ENCODE measurements at regions not wholly inside any gene's neighbourhood (a gene's known extent, or its start where the extent isn't known, plus 50 kb on each side); places are given as distances from the start of the nearest gene placed in this dataset.
"Not testable (repeated sequence)": the region's sequence is repeated elsewhere in the genome, so short reads cannot be mapped to it uniquely, and the experiment has no call there.

GRCh38 chr4:82077471-82077995, 296.3 kb downstream of the HNRNPD start:
- not testable (repeated sequence) for DNase-seq (ENCODE audit: low spot score)

- DNase-seq (ENCODE audit: low spot score), result no peak
These were observed 297.0 kb downstream of the HNRNPD start for GRCh38 chr4:82076809-82077208.

DNA sequence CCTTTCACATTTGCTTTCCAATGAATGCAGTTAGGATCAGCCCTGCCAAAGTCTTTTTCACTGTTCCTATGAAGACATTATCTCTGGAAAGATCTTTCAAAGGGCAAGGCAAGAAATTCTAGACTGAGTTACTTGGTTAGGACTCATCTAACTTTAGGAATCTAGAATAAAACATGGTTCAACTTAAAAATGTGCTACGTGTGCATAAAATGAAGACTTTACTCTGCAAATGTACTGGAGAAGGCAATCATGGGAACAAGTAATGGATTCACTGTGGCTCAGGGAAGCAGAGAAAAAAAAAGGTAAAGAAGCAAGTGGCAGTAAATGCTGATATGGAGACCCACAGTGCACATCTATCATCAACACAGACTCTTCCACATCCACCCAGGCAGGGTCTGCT, 297.4 kb downstream of the HNRNPD start:
- DNase-seq (ENCODE audit: low spot score), result no peak

DNA sequence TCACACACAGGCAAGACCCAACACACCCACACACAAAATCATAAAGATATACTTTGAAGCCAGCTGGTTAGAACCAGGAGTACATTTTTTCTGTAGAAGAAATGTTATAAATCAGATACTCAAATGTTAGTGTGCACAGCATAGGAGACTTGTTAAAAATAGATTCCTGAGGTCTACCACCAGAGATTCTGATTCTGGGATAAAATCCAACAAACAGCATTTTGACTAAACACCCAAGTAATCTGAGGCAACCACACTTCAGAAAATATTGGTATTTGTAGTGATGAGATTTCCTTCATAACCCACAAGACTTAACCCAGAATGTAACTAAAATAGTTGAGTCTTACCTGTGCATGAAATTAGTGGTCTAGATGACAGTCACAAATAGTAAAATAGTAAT, 301.8 kb downstream of the HNRNPD start:
- no peak for DNase-seq (ENCODE audit: low spot score)

DNA sequence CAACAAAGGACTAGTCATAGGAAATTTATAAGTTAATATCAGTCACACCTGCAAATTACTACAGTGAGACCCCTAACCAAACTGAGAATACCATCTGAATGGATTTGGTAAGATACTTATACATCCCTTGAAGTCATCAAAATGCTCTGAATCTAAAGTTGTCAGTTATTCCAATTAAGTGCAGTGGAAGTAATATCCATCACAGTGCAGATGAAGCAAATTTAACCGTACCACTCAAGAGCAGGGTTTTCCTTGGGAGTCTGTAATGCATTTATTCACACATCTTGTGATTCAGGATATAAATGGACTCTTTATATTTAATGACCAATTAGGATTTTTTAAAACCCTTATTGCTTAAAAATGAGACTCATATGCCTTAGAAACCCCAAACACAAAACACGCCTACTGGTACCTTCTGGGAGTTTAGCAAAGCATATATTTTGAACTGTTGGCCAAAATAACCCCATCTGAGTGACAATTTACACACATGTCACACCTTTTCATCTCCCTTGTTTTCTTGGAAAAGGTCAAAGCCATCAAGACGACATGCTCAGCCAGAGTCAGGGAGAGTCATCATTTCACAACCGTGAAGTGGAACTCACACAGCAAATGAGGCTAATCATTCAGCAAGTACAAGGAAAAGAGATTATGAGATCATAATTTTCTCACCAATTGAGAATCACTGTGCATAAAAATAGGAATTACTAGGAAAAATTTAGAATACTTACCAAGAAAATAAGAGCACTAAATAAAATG, 303.7 kb downstream of the HNRNPD start:
- DNase-seq (ENCODE audit: low spot score), result no peak

DNA sequence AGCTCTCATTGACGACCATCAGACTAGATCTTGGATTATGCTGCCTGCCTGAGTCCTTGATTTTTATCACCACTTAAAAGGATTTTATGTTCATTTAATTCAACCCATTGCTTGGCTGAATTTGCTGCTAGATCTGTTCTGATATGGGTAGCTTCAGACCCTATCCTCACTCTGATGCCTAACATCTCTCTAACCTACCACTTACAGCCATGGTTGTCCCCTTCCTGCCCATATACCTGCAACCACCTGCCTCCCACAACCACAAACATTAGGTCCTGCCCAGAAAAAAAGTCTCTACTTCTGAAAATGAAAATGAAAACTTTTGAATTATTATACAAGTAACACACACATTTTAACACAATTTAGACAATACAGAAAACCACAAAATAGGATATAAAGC, 310.8 kb downstream of the HNRNPD start:
- DNase-seq (ENCODE audit: low spot score), result no peak

- DNase-seq (ENCODE audit: low spot score), result no peak
These were observed 315.7 kb downstream of the HNRNPD start for GRCh38 chr4:82057990-82058544.

DNA sequence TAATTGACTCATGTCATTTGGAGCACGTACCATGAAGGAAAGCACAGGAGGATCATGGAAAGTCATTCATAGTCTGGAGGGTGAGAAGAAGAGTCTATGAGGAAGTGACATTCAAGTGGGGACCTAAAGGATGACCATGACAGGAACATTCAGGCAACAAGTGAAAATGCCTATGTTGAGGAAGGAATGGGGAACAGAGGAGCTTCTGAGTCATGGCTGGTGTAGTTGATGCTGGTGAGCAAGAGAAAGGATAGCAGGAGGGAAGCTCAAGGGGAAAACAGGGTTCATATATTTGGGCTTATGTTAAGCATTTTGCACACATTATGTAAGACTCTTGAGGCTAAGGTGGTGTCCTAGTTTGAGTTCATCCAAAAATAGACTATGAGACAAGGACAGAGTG, 318.6 kb downstream of the HNRNPD start:
- no peak for DNase-seq (ENCODE audit: low spot score)

DNA sequence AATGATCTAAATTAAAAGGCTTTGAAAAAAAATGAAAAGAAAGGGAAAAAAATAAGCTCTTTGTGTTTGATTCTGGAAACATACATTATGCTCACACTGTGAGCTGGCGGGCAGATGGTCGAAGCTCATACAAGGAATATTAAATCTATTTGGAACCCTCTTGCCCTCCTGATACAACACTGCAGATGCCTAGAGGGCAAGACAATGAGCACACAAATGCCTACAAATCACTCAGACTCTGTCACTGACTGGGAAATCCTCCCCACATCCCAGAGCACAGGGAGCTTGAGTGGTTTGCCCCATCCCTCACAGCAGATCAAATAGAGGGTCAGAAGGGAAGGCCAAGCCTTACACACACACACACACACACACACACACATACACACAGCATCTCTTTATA, 320.4 kb downstream of the HNRNPD start:
- no peak for DNase-seq (ENCODE audit: low spot score)

DNA sequence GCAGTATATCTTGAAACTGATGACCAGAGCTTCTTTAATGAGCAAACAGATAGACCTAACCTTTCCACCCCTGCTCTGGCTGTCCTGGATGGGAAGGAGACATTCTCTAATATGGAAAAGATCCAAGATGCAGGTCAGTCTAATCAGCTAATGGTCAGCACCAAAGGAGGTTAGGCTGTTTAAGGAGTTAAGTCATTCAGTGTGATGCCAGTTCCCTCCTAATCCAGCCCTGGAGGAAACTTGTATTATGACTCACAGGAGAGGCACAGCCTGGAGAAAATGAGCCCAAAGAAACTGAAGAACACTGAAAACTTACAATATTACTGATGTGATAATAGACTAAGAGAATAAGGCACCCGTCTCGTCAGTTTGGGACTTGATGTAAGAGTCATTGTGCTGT, 323.0 kb downstream of the HNRNPD start:
- no peak for DNase-seq (ENCODE audit: low spot score)

GRCh38 chr4:82049294-82049693, 324.5 kb downstream of the HNRNPD start:
- DNase-seq (ENCODE audit: low spot score), result no peak

DNA sequence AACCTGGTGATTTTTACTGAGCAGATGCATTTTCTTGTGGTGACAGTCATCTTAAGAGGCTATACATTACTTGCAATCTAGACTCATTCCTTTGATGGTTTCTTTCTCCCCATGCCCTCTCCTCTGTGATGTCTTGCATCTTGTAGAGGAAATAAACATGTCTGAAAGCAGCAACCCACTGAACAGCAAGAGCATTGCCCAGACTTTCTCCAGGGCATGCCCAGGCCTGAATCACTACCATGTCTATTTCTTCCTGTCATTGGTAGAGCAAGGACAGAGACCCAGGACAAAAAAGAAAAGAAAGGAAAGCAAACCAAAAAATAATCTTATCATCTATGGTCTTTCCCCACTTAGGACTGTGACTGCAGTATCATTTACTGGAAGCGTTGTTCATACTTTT, 326.1 kb downstream of the HNRNPD start:
- no peak for DNase-seq (ENCODE audit: low spot score)

- DNase-seq (ENCODE audit: low spot score), result no peak
These were observed 327.0 kb downstream of the HNRNPD start for GRCh38 chr4:82046796-82047195.

DNA sequence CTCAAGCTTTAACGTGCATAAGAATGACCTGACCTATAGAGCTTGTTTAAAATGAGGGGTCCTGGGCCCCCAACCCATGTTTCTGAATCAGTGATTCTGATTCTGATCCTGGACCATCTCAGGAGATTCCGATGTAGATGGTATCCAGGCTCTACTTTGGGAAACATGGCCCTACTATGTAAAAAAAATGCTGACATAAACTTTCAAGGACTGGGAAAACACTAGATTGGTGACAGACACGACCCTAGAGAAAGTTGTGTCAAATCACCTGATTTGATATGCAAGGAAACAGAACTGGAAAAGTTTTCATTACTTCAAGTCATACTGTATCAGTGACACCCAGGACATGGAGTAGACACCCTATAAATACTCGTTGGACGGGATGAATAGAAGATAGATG, 328.5 kb downstream of the HNRNPD start:
- DNase-seq (ENCODE audit: low spot score), result no peak

- no peak for DNase-seq (ENCODE audit: low spot score)
These were observed 329.4 kb downstream of the HNRNPD start for GRCh38 chr4:82044141-82044993.

DNA sequence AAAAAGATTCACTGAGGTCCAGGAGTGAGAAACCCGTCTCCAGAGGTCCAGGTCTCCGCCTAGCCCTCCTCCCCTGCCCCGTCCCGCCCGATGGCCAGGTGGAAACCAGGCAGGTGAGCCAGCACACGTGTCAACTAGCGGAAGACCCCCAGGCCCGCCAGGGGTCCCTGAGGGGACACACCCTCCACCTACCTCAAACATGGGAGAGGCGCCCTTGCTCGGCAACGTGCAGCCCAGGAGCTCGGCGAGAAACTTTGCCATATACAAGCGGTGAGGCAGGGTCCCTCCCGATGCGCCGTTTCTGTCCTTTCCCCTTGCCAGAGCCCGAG, 330.0 kb downstream of the HNRNPD start:
- no peak for DNase-seq (ENCODE audit: low spot score)

GRCh38 chr4:82043081-82043808, 330.5 kb downstream of the HNRNPD start:
- no peak for DNase-seq (ENCODE audit: low spot score)

DNA sequence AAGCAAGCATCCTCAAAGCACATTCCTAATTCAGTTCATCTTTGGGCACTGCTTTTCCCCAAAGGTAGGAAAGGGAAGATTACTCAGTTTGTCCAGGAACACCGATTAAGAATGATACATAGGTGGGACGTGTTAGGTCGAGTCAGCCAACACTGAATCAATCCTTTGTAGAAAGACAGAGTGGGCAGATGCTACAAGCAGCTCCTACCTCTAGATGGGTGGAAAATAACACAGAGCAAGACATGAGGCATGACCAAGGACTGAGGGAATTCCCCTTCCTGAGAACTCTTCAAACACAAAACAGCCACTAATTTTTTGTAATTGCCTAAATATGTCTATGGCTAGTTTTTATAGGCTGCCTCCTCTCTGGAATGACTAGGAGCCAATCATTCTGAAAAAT, 331.7 kb downstream of the HNRNPD start:
- DNase-seq (ENCODE audit: low spot score), result no peak

DNA sequence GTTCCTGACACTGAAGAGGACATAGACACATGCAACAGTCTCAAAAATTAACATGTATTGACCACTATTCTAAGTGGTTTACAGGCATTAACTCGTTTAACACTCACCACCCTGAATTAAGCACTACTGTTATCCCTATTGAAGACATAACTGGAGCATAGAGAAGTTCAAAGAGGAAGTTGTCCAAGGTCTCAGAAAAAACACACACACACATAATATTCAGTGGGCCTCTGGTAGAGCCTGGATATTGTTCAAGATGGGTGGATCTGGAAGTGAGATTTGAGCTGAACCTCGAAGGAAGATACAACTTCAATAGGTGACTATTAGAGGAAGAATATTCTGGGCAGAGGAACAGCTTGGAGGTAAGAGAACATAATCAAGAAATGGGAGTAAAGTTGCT, 334.9 kb downstream of the HNRNPD start:
- no peak for DNase-seq (ENCODE audit: low spot score)

- DNase-seq (ENCODE audit: low spot score), result no peak
These were observed 337.6 kb downstream of the HNRNPD start for GRCh38 chr4:82036181-82036580.

DNA sequence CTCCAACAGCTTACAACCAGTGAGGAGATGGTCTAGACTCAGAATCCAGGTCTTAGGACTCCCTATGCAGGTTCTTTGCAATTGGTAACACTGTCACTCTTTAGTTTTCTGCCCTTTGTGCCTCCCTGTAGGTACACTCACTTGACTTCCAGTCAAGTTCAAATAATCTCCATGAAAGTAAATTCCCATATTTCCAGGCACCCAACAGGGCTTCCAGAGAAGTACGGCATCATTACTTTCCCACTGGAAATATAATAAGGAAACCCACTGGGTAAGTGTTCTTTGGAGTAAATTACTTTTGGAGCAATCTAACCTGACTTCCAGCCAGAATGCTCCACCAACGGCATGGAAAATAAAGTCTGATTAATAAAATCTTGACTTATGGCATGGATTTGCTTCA, 338.9 kb downstream of the HNRNPD start:
- no peak for DNase-seq (ENCODE audit: low spot score)

- no peak for DNase-seq (ENCODE audit: low spot score)
These were observed 339.9 kb downstream of the HNRNPD start for GRCh38 chr4:82033862-82034261.

Data from CD4-positive, alpha-beta T cell treated with Interleukin-6 at 100 ng/mL for 8 hours (primary cell).